PC-9 (cell line): ENCODE measurements at regions not wholly inside any gene's neighbourhood (a gene's known extent, or its start where the extent isn't known, plus 50 kb on each side); places are given as distances from the start of the nearest gene placed in this dataset.

Experiments
- EZH2 ChIP-seq: fragments of 200-600 bp; sonication (generic); IDR thresholded peaks from 2 replicates; pipeline ENCODE4 v1.8.0; 2017; ENCODE audit warnings: antibody characterized with exemption, low read depth
- TF ChIP-seq, protein P1 (sequence below): fragments of 200-600 bp; sonication (generic); conservative IDR thresholded peaks from 2 replicates; pipeline ENCODE4 v1.6.1; 2017; ENCODE audit warnings: mixed run types, antibody characterized with exemption, mild to moderate bottlenecking, moderate library complexity

DNA sequence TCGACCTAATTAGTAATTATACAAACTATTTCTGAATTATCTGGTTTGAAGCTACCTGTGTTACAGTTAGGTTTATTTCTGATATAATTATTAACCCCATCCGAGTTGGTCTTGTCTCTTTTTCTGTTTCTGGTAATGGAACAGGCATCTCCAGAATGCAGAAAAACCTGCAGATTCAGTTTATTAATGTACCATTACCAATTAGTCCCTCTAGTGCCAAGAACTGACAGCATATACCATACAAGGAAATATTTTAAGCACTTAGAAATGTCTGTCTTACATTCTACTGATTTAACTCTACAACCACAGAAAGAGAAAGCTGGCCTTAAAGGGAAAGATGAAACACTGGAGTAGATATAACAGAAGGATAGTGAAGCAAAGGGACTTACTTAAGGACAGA lies 570.6 kb downstream of the CENPC start:
- TF ChIP-seq, protein P1, sequence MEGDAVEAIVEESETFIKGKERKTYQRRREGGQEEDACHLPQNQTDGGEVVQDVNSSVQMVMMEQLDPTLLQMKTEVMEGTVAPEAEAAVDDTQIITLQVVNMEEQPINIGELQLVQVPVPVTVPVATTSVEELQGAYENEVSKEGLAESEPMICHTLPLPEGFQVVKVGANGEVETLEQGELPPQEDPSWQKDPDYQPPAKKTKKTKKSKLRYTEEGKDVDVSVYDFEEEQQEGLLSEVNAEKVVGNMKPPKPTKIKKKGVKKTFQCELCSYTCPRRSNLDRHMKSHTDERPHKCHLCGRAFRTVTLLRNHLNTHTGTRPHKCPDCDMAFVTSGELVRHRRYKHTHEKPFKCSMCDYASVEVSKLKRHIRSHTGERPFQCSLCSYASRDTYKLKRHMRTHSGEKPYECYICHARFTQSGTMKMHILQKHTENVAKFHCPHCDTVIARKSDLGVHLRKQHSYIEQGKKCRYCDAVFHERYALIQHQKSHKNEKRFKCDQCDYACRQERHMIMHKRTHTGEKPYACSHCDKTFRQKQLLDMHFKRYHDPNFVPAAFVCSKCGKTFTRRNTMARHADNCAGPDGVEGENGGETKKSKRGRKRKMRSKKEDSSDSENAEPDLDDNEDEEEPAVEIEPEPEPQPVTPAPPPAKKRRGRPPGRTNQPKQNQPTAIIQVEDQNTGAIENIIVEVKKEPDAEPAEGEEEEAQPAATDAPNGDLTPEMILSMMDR = no peak
- no peak for TF ChIP-seq EZH2
